ENCODE measurements at regions not wholly inside any gene's neighbourhood (a gene's known extent, or its start where the extent isn't known, plus 50 kb on each side); places are given as distances from the start of the nearest gene placed in this dataset.

- DNase-seq: no peak
Observed at GRCh38 chr12:63224396-63224795, 73.4 kb upstream of the AVPR1A start.

- DNase-seq: no peak
Observed at GRCh38 chr12:63223128-63223527, 72.1 kb upstream of the AVPR1A start.

- DNase-seq: no peak
Observed at GRCh38 chr12:63222582-63222981, 71.6 kb upstream of the AVPR1A start.

GRCh38 chr12:63220921-63221320 is 69.9 kb upstream of the AVPR1A start:
- DNase-seq: no peak

- no peak for DNase-seq
Observed at GRCh38 chr12:63212316-63212715, 61.3 kb upstream of the AVPR1A start.

GRCh38 chr12:63208956-63209355 is 58.0 kb upstream of the AVPR1A start:
- DNase-seq: no peak

- DNase-seq: no peak
Observed at GRCh38 chr12:63206909-63207308, 55.9 kb upstream of the AVPR1A start.

- no peak for DNase-seq
Observed at GRCh38 chr12:63206494-63206893, 55.5 kb upstream of the AVPR1A start.
